ENCODE measurements at regions not wholly inside any gene's neighbourhood (a gene's known extent, or its start where the extent isn't known, plus 50 kb on each side); places are given as distances from the start of the nearest gene placed in this dataset.
"Not testable (repeated sequence)": the region's sequence is repeated elsewhere in the genome, so short reads cannot be mapped to it uniquely, and the experiment has no call there.

DNA sequence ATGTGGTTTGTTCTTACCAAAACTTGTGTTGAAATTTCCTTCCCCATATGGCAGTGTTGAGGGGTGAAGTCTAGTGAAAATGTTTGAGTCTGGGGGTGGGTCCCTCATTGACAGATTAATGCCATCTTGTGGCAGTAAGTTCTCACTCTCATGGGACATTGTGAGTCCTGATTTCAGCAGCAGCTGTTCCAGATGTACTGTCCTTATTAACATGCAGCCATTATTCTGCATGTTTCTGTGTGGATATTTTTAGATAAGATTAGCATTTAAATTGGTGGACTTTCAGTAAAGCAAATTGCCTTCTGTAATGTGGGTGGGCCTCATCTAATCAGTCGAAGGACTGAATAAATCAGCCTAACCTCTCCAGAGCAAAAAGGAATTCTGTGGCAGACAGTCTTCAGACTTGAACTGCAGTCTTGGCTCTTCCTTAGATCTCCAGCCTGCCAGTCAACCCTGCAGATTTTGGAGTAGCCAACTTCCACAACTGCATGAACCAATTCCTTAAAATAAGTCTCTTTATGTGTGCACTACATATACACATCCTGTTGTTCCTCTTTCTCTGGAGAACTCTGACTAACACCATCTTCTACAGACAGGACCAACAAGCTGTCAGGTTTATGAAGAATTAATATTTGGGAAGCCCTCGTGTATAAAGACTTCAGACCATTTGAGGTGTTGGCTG, 138.7 kb upstream of the ZNF516 start:
- DNase-seq, result no peak

DNA sequence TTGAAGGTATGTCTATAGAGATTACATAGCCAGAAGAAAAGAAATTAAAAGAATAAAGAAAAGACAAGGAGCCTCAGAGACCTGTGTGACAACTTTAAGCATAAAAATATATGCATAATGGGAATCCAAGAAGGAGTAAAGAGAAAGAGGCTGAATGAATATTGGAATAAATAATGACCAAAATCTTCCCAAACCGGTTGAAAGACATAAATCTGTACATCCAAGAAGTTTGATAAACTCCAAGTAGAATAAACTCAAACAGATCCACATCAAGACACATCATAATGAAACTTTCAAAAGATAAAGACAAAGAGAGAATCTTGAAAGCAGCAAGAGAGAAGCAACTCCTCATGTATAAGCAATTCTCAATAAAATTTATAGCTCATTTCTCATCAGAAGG, 132.4 kb upstream of the ZNF516 start:
- DNase-seq, result no peak

DNA sequence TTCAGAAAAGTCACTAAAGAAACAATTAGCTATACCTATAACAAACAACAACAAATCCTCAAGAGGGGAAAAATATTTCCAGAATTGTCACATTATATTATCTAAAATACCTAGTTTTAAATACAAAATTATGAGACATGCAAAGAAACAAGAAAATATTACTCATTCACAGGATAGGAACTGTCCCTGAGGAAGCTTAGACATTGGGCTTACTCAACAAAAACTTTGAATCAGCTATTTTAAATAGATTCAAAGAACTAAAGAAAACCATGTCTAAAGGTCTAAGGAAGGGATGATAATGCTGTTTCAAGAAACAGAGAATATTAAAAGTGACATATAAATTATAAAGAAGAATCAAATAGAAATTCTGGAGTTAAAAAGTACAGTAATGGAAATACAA, 131.9 kb upstream of the ZNF516 start:
- DNase-seq, result no peak

DNA sequence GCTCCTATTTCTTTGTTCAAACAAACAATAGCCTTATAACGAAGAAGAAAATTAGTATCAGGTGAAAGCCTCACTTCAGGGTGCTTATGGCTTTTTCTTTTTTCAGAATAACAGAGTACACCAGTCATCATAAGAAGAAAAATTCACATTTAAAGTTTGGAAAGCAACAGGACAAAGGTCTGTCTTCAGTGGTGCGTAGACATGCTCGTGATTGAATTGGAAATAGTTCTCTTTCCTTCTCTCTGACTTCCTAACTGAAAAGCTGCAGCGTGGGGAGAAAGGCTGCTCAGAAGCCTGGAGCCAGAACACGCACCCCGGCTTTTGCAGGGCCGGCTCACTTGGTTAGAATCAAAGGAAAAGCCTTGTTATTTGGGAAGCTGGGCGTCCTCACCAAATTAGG, 127.6 kb upstream of the ZNF516 start:
- no peak for DNase-seq

DNA sequence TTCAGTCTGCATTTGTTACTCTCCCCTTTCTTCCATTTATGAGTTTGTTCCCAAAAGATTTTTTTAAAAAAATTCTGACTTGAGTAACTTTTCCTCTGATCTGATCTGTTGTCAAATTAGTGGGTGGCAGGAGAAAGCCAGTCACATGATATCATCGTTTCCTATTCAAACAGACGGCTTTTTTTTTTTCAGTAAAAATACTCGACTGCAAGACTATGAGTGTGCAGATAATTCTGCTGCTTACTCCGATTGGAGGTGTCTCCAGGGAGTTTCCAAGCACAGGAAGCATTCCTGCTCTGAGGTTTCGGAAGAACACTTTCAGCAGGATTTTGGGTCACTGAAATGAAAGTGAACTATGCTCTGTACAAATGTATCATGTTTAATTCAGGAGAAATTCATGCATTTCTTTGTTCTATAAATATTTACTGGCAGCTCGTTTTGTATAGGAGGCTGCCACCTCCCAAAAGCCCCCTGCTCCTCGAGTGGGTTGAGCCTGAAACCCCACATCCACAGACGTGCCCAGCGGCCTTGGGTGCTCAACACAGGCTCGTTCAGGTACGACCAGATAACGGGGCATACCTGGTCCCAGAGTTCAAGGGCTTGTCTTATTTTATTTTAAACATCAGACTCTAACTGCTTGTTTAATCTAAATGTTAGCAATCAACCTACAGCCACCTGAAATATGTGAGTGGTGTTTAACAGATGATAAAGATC, 126.9 kb upstream of the ZNF516 start:
- no peak for DNase-seq

DNA sequence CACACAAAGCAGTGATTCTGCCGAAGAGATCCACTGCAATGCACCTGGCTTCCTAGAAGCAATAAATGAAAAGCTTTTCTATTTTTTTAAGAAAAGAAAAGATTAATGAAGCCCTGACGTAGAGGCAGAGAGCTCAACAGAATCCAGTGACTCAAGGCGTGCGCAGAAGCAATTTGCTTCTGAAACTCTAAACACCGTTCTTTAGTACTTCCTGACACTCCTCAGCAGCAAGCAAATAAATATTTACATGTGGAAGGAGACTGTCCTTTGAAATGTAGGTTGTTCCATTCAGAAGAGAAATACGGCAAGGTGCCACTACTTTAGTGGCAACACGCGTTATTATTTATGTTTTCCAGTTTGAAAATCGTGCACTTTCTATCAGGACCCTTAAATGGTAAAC, 126.2 kb upstream of the ZNF516 start:
- no peak for DNase-seq

DNA sequence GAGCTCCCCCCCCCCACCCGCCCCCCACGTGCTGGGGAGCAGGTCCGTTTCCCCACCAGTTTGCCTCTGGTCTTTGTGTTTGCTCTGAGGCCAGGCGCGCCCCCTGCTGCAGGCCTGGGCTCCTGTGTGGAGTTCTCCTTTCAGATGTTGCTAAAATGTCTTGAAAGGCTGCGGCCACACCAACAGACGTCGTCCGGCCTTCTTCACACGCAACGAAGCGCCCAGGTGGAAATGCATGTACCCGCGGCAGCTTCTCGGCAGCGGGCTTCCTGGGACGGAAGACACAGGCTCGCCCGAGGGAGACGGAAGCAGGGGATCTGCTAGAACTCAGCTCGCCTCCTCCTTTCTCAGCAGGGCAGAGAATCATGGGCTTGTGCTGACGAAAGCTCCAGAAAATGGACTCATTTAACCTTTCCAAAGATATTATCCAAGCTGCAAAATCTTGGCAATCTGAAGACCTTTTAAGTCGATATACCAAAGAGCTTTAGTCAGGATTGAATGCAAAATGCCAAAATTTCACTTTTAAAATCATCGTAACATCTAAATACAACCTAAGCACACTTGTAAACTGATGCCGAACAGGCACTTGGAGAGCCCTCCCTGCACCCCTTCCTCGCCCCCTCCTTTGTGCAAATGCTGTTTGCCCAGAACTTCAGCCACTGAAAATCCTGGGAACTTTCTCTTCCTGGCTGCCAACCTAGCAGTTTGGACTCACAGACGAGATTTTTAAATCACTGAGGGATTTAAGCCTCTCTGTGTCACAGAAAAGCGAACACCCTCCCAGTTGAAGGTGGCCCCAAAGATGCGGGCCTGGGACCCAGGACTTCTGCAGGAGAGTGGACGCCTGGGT, 125.5 kb upstream of the ZNF516 start:
- DNase-seq, result peak in 1 of 4 experiments; percentile 18

DNA sequence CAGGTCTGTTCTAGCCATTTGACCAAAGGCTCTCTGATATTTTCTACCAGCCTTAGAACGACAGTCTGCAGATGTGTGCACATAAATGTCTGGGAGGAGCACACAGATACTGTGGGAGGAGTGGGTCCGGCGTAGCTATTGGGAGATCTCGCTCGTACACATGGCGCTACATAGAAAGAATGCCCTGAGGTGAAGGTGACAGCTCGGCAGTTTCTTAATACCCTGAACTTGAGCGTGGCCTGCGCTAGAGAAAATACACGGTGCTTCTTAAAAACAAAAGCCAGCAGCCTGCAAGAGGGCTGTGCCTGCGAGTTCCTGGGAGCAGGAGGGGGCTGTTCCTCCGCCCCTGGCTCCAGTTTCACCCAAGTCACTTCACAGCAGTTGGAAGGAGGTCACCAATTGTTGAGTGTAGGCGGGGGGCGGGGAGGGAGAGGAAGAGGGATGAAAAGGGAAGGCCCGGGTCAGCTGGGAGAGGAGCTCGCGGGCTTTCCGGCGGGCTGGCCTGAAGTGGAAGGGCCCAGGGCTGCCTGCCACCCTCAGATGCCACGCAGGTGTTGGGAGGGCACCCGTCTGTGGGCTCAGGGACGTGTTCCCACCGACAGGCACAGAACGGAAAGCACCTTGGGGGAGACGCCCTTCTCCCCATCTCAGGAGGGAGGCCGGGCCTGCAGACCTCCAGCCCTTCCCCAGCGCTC, 124.7 kb upstream of the ZNF516 start:
- DNase-seq, result no peak

DNA sequence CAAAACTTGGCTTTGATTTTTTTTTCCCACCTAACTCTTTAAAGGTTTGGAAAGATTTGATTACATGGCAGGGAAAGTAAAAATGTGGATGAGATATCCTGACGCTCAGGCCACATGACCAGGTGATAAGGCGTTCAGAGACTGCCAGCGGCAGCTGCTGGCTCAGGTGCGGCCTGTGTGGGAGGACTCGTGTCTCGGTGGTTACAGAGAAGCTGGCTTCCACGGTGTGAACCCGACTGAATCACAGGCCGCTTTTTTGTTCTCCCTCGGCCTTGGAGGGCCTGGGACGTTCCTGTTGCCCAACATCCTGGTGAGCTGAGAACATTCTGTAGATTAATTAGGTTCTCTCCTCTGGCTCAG, 124.2 kb upstream of the ZNF516 start:
- DNase-seq, result no peak

DNA sequence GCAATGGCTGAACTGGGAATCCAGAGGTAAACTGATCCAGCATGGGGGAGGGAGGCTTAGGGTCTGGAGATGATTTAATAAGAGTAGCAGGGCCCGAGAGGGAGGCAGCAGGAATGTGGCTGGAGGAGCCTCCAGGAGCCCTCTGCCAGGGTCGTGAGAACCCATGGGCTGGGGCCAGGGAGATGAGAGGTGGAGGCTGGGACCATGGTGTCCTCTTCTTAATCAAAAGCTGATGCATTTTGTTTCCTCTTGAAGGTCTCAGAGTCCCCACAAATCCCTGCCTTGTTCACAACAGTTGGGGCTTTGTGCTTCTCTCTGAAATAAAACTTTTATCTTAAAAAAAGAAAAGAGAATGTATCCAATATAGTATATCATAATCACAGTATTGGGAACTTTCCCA, 123.7 kb upstream of the ZNF516 start:
- DNase-seq, result no peak

DNA sequence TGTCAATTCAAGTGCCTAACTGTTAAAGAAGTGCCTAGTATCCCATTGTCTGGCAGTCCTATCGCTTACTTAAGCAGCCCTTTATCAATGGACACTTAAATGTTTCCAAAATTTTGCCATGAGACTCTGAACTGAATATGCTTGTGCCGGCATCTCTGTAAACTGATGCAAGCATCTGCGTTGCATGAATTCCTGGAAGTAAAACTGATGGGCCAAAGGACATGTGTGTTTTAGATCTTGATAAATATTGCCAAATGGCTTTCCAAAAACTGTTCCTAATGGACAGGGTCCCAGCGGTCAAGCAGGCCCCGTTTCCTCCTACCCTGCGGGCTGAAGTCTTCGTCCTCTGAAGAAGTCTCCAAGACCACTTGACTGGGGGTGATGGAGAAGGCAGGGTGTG, 121.3 kb upstream of the ZNF516 start:
- DNase-seq, result no peak

DNA sequence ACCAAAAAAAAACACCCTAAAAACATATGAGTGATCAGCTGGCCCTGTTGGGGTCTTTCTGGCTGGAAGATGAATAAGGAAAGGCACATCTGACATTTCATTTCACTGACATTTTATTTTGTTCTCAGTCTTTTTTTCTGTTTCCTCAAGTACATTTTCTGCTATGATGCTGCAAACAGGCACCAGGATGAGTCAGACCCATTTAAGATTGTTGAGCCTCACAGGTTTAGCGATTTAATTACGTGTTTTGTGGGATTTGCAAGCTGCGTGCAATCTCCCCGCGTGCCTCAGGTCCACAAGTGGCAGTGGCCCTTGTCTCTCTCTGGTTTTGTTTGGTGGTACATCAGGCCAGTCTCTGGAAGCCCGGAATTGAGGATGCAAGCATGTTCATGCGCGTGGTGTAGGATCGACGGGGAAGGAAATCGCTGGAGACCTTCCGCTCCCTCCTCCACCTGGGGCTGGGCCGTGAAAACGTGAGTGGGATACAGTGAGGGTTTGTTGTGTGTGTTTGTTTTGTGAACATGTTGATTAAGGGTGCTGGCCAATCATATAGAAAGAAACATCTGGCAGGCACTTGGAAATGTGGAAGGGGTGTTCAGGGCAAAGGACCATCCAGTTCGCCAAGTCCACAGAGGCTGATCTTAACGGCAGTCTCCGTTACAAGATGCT, 120.2 kb upstream of the ZNF516 start:
- DNase-seq, result no peak

DNA sequence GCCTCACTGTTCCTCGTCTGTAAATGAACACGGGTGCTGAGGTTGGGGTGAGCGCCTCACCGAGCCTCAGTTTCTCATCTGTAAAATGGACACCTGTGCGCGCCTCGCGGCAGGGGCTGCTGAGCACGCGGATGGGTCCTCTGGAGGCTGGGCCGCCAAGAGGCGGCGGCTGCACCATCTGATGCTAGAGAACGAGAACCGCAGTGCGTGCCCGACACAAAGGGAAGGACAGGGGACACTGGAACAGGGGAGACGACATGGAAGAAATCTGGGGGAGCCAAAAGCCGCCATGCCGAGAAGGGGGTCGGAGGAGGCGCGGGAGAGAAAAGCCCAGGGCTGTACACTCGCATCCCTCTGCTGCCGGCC, 118.7 kb upstream of the ZNF516 start:
- DNase-seq, result no peak

DNA sequence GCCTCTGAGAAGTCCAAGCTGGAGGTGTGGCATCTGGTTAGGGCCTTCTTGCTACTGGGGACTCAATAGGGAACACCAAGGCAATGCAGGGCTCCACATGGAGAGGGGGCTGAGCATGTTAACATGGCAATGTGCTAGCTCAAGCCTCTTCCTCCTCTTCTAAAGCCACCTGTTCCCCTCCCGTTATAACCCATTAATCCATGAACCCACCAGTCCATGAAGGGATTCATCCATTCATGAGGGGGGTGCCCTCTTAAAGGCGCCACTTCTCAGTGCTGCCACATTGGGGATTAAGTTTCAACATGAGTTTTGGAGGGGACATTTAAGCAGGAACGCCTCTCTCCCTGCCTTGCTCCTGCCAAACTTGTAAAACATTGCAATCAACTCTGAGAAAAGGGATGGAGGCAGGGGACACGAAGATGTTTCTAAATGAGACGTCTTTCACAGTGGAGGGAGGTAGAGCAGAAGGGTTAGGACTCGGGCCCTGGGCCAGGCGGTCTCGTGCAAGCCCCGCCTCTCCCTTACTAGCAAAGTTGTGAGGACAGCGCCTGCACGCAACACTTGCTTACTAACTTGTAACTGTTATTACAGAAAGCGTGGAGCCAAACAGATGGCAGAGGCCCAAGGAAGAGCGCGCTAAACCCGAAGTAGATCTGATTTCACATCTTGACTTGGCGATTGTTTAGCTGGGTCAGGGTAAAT, 118.2 kb upstream of the ZNF516 start:
- DNase-seq, result no peak

DNA sequence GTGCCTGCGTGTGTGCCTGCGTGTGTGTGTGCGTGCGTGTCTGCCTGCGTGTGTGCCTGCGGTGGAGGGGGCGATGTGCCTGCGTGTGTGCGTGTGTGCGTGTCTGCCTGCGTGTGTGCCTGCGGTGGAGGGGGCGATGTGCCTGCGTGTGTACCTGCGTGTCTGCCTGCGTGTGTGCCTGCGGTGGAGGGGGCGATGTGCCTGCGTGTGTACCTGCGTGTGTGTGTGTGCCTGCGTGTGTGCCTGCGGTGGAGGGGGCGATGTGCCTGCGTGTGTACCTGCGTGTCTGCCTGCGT, 116.7 kb upstream of the ZNF516 start:
- DNase-seq, result not testable (repeated sequence)

DNA sequence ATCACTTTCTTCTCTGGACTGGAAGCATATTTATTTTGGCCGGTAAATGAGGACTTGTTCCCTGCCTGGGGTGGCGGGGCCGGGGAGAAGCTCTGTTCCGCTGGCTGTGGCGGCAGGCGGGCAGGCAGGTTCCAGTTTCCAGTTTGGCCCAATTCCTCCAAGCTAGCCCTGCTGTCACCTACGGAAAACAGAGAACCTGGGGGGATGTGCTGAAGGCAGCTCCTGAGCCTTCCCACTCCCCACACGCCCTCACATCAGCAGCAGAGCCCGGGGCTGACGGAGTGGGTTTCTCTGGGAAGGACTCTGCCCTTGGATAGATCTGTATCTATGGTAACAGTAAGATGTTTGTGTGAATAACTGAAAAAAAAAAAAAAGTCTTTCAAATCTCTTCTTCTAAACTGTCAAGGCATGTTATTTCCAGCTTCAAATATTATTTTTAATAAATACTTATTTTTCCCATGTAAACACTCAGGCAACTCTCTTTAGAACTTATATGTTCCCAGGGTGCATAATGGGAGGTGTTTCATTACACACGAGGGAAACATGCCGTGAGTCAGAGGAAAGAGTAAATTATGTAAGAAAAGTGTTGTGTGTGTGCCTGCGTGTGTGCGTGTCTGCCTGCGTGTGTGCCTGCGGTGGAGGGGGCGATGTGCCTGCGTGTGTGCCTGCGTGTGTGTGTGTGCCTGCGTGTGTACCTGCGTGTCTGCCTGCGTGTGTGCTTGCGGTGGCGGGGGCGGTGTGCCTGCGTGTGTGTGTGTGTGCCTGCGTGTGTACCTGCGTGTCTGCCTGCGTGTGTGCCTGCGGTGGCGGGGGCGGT, 116.1 kb upstream of the ZNF516 start:
- no peak for DNase-seq

DNA sequence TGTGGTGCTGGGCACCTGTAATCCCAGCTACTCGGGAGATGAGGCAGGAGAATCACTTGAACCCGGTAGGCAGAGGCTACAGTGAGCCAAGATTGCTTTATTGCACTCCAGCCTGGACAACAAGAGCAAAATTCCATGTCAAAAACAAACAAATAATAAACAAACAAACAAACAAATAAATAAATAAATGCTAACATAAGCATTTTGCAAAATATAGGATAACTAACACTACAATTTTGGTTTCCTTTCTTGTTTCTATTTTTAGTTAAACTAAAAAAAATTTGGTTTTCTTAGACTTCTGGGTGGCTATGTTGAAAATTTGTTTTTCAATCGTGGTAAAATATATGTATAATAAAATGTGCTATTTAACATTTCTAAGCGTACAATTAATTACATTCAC, 115.0 kb upstream of the ZNF516 start:
- DNase-seq, result no peak

DNA sequence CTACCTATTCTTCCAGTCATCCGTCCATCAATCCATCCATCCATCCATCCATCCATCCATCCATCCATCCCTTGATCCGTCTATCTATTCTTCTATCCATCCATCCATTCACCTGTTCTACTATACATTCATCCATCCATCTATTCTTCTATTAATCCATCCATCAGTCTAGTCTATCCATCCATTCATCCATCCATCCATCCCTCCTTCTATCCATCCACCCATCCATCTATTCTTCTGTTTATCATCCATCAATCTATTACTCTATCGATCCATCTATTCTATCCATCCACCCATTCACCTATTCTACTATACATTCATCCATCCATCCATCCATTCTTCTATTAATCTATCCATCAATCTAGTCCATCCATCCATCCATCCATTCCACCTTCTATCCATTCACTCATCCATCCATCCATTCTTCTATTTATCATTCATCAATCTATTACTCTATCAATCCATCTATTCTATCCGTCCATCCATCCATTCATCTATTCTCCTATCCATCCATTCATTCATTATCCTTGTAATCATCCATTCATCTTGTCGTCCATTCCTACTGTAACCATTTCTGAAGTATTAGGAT, 110.4 kb upstream of the ZNF516 start:
- DNase-seq, result no peak

DNA sequence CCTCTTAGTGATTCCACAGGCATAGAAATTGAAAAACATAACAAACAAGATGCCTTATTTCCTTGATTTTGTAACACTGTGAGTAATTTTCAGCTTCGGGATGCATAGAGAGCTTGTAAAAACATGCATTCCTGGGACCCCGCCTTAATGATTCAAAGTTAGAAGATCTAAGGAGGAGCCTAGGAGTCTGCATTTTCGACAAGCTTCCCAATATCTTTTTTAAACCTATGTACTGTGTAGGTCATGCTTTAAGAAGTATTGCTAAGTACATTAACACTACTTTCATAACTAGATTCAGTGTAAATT, 109.8 kb upstream of the ZNF516 start:
- no peak for DNase-seq

DNA sequence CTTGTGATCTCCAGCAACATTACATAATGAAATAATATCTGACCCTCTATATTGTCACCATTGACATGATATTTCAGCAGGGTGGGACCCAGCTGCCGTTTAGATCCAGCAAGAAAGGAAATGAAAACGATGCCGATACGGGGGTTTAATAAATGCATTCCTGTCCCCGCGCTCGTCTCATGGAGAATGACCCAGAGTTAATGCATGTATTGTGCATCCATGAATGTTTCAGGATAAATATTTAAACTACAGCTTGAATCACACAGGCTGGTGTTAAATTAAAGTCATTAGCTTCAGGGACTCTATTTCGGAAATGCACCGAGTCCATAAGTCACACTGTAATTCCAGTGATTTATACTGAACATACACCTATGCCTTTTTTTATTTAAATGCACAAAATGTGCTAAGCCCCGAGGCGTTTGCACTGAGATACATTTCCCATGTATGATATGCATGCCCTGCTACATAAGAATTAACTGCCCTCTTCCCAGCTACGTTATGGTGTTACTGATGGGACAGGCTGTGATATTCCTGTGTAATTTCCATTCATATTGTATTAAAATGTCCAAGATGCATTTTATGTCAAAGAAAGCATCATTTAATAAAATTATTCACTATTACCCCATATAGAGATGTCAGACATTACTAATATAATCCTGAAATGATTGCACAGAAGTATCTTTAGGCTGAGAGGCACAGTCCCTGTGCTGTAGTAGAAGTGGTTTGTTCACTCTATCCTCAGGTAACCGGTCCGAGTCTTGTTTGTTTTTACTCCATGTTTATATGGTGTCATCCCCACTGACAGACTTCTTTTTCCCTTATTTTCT, 109.3 kb upstream of the ZNF516 start:
- no peak for DNase-seq
